Fibroblast of mammary gland (primary cell): ENCODE measurements at regions not wholly inside any gene's neighbourhood (a gene's known extent, or its start where the extent isn't known, plus 50 kb on each side); places are given as distances from the start of the nearest gene placed in this dataset.

Experiments
- DNase-seq: peaks from one replicate; pipeline ENCODE4 v3.0.0-alpha.2; 2010; ENCODE audit warnings: low read depth
- H3K4me3 ChIP-seq: 2 replicates; pipeline ENCODE4 v1.5.1; 2011; ENCODE audit warnings: low read depth, mild to moderate bottlenecking, low read length, moderate library complexity; ENCODE audit not compliant: control insufficient read depth
- CTCF ChIP-seq: conservative IDR thresholded peaks from 2 replicates; pipeline ENCODE4 v1.5.1; 2011; ENCODE audit warnings: low read depth, low read length, inconsistent platforms; ENCODE audit not compliant: control insufficient read depth, insufficient read depth

DNA sequence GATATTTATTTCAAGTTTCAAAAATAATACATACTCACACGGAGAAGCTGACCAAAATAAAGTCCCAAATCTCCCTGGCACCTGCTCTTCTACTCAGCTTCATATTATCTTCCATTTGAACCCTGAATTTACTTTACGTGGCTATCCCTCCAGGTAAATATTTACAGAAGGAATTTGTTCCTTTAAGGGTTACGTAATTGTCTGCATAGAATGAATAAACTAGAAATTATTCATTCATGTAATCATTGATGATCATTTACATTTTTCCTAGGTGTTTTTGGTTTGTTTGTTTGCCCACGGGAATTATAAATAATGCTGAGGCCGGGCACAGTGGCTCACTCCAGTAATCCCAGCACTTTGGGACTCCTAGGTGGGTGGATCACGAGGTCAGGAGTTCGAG lies 251.2 kb downstream of the PLK2 start:
- no peak overlapping the region for H3K4me3 ChIP-seq
- no peak for DNase-seq
- no peak for TF ChIP-seq CTCF

- no peak overlapping the region for H3K4me3 ChIP-seq
- no peak for TF ChIP-seq CTCF
- no peak for DNase-seq
Observed at GRCh38 chr5:58207076-58207475, 252.8 kb downstream of the PLK2 start.

- TF ChIP-seq CTCF, result no peak
- H3K4me3 ChIP-seq, result no peak overlapping the region
- DNase-seq, result no peak
Observed at GRCh38 chr5:58204966-58205365, 254.9 kb downstream of the PLK2 start.

GRCh38 chr5:58202941-58203444 lies 256.9 kb downstream of the PLK2 start:
- DNase-seq, result no peak
- no peak overlapping the region for H3K4me3 ChIP-seq
- TF ChIP-seq CTCF, result no peak

- no peak for DNase-seq
- TF ChIP-seq CTCF, result no peak
- H3K4me3 ChIP-seq, result no peak overlapping the region
Observed at GRCh38 chr5:58201922-58202648, 257.8 kb downstream of the PLK2 start.

GRCh38 chr5:58200451-58200850 lies 259.4 kb downstream of the PLK2 start:
- no peak overlapping the region for H3K4me3 ChIP-seq
- TF ChIP-seq CTCF, result no peak
- DNase-seq, result no peak

GRCh38 chr5:58199087-58199486 lies 260.8 kb downstream of the PLK2 start:
- no peak for TF ChIP-seq CTCF
- no peak for DNase-seq
- H3K4me3 ChIP-seq, result no peak overlapping the region
